ENCODE measurements at regions not wholly inside any gene's neighbourhood (a gene's known extent, or its start where the extent isn't known, plus 50 kb on each side); places are given as distances from the start of the nearest gene placed in this dataset.

GRCh38 chr1:164948101-164948500 is 389.1 kb downstream of the PBX1 start:
- no peak for DNase-seq

DNA sequence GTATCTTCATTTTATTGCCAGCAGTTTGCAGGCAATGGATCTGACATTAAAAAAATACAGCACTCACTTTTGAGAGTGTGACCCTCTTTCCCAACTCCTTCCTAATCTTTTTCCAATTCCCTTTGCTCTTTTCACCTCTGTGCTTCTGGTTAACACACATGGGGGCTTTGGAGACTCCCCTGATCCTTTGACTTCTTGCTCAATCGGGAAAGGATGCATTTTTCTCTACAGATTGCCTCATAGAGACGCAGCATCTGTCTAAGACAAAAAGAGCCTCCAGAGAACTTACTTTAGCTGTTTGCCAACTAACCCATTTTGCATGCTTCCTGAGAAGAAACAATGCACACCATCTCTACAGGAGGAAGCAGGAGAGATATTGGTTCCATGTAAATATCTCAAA is 378.3 kb downstream of the PBX1 start:
- no peak for DNase-seq

DNA sequence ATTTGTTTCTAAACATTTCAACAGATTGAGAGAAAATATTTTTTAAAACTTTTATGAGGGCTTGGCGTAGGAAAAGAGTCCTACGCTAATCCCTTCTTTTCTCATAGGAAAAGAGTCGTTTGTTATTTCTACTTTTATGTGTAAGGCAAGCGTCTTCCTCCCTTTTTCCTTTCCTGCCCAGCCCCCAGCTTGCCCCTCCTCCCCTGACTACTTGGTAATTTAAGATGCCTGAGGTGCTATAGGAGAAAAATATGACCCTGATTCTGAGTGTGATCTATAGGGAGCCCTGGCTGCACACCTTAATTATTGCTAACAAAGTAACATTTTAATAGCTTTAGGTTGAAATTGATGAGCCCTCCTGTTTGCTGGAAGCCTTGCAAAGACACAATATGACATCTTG is 373.6 kb downstream of the PBX1 start:
- no peak for DNase-seq

GRCh38 chr1:164930833-164931232 is 371.8 kb downstream of the PBX1 start:
- DNase-seq, result no peak

DNA sequence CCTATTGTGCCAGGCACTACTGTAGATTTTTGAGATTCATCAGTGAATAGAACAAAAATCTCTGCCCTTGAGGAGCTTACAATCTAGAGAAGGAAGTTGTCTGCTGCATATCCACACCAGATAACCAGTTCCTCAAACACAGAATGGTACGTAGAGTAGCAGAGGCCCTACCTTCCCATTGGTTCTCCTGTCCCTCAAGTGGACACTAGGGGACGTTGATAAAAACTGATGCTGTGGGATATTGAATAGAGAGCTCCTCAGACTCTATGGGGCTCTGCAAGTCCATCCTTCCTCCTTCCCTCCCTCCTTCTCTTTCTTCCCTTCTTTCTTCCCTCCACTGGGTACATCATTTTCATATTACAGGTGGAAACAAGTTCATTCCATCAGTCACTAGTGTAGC is 371.3 kb downstream of the PBX1 start:
- no peak for DNase-seq

- no peak for DNase-seq
Measured at GRCh38 chr1:164928232-164928812, 369.3 kb downstream of the PBX1 start.

GRCh38 chr1:164926107-164926506 is 367.1 kb downstream of the PBX1 start:
- DNase-seq, result peak in 1 of 2 experiments; percentile 5

DNA sequence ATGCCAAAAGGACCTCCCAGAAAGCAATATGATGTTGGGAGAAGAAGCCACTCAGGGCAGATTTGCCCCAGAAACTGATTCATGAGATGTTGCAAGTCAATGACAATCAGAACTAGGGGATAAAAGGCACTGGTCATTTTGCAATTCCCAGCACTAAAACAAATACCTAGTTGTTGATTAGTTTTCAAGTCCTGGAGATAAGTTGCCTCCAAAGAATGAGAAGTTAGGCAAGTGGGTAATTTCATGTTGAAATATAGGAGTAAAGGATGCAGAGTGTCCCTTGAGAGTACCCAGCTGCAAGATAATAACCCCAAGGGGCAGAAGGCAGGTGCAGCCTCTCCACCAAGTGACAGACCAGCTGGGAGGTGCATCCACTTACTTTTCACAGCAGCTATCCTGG is 363.6 kb downstream of the PBX1 start:
- peak; percentile 15 to 23 for DNase-seq

DNA sequence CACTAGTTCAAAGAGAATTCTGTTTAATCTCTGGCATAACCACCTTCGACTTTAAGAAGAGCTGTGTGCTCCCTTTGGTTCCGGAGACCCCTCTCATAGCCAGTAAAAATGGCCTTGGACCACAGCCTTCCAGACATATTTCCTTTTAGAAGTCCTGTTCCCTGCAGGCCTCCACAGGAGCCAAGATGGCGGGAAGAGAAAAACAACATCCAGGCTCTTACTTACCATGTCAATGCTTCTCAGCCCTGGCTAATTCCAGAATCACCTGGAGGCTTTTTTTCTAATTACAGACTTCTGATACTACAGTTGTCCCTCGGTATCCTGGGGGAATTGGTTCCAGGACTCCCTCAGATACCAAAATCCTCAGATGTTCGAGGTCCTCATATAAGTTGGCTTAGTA is 362.5 kb downstream of the PBX1 start:
- no peak for DNase-seq

DNA sequence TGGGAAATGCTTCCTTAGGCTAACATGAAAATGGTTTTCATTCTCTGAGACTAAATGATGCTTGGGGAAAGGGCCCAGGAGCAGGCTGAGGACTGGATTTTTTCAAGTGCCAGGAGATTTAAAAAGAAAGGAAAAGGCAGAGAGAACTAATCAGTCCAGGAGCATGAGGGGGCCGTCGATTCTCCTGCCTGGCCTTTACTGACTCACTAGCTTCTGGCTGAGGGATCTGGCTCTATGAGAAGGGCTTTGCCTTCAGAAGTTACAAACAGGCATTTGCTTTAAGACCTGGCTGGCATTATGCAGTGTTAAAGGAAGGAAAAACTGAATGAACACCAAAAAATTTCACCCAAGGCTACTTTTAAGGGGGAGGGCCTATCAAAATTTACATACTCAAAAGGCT is 359.2 kb downstream of the PBX1 start:
- no peak for DNase-seq

DNA sequence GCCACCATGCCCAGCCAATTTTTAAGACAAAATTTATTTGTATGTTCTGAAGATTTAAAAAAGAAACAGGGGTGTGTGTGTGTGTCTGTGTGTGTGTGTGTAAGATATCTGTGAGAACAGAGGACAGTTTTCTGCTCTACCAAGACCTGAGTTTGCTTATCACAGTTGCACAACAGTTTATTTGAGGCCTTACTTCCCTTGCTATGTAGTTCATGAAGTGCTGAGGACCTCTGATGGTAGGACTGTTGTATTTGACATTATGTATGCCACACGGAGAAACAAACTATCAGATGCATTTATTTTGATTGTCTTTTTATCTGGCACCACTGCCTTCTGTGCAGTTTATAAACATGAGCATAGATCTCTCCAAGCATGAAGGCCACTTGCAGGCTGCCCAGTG is 355.2 kb downstream of the PBX1 start:
- DNase-seq, result no peak

- DNase-seq, result no peak
Measured at GRCh38 chr1:164912290-164912689, 353.3 kb downstream of the PBX1 start.

GRCh38 chr1:164910671-164911070 is 351.7 kb downstream of the PBX1 start:
- no peak for DNase-seq

GRCh38 chr1:164907666-164908065 is 348.7 kb downstream of the PBX1 start:
- no peak for DNase-seq

GRCh38 chr1:164905869-164906268 is 346.9 kb downstream of the PBX1 start:
- no peak for DNase-seq

GRCh38 chr1:164902491-164902890 is 343.5 kb downstream of the PBX1 start:
- DNase-seq, result no peak
